GM21526 (cell line): ENCODE measurements at regions not wholly inside any gene's neighbourhood (a gene's known extent, or its start where the extent isn't known, plus 50 kb on each side); places are given as distances from the start of the nearest gene placed in this dataset.
"Not testable (repeated sequence)": the region's sequence is repeated elsewhere in the genome, so short reads cannot be mapped to it uniquely, and the experiment has no call there.

Source experiments
- ATAC-seq: cut with Tn5 transposase; IDR thresholded peaks from one replicate; pipeline ENCODE4 v1.9.1; 2021; ENCODE audit warnings: moderate library complexity; ENCODE audit not compliant: unreplicated experiment, low FRiP score

- not testable (repeated sequence) for ATAC-seq
These were observed 79.6 kb upstream of the CACUL1 start for GRCh38 chr10:118834370-118834769.

- ATAC-seq = no peak
These were observed 81.0 kb upstream of the CACUL1 start for GRCh38 chr10:118835682-118836326.

- ATAC-seq = no peak
These were observed 83.6 kb upstream of the CACUL1 start for GRCh38 chr10:118838364-118838763.

GRCh38 chr10:118839348-118839747 lies 84.6 kb upstream of the CACUL1 start:
- no peak for ATAC-seq

- ATAC-seq = no peak
These were observed 85.5 kb upstream of the CACUL1 start for GRCh38 chr10:118840071-118840775.

GRCh38 chr10:118840776-118841468 lies 86.2 kb upstream of the CACUL1 start:
- no peak for ATAC-seq

GRCh38 chr10:118841881-118842605 lies 87.3 kb upstream of the CACUL1 start:
- no peak for ATAC-seq

GRCh38 chr10:118842843-118843624 lies 88.3 kb upstream of the CACUL1 start:
- ATAC-seq = no peak

- ATAC-seq = no peak
These were observed 89.0 kb upstream of the CACUL1 start for GRCh38 chr10:118843647-118844265.

- no peak for ATAC-seq
These were observed 90.2 kb upstream of the CACUL1 start for GRCh38 chr10:118844731-118845521.

- no peak for ATAC-seq
These were observed 91.0 kb upstream of the CACUL1 start for GRCh38 chr10:118845776-118846175.

- ATAC-seq = peak; percentile 62
These were observed 95.8 kb upstream of the CACUL1 start for GRCh38 chr10:118850418-118851061.

GRCh38 chr10:118851062-118852035 lies 96.6 kb upstream of the CACUL1 start:
- peak; percentile 79 for ATAC-seq

GRCh38 chr10:118853916-118854315 lies 99.1 kb upstream of the CACUL1 start:
- ATAC-seq = no peak

GRCh38 chr10:118856106-118856505 lies 101.3 kb upstream of the CACUL1 start:
- no peak for ATAC-seq

GRCh38 chr10:118865998-118866693 lies 111.4 kb upstream of the CACUL1 start:
- ATAC-seq = no peak

- ATAC-seq = no peak
These were observed 113.0 kb upstream of the CACUL1 start for GRCh38 chr10:118867768-118868167.
